ENCODE measurements at regions not wholly inside any gene's neighbourhood (a gene's known extent, or its start where the extent isn't known, plus 50 kb on each side); places are given as distances from the start of the nearest gene placed in this dataset.
"Not testable (repeated sequence)": the region's sequence is repeated elsewhere in the genome, so short reads cannot be mapped to it uniquely, and the experiment has no call there.

DNA sequence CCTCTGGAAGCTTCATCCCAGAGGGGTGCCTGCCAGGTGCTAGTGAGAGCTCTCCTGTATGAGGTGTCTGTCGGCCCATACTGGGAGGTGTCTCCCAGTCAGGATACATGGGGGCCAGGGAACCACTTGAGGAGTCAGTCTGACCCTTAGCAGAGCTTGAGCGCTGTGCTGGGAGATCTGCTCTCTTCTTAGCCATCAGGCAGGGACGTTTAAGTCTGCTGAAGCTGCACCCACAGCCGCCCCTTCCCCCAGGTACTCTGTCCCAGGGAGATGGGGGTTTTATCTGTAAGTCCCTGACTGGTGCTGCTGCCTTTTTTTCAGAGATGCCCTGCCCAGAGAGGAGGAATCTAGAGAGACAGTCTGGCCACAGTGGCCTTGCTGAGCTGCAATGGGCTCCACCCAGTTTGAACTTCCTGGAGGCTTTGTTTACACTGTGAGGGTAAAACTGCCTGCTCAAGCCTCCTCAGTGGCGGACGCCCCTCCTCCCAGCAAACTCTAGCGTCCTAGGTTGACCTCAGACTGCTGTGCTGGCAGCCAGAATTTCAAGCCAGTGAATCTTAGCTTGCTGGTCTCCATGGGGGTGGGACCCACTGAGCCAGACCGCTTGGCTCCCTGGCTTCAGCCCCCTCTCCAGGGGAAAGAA, 93.3 kb upstream of the DYRK2 start:
- TF ChIP-seq ZNF274 (IDR thresholded peaks at IDR 0.05; ENCODE audit: low read depth, low read length); SUZ12 (IDR thresholded peaks at IDR 0.05; ENCODE audit: extremely low read depth, insufficient read depth, insufficient read length): not testable (repeated sequence)
